ENCODE measurements at regions not wholly inside any gene's neighbourhood (a gene's known extent, or its start where the extent isn't known, plus 50 kb on each side); places are given as distances from the start of the nearest gene placed in this dataset.

GRCh38 chr1:59017501-59018231 lies 233.8 kb upstream of the JUN start:
- in situ Hi-C loops (cut with HindIII; ENCODE audit: low pct_unique_long_range_greater_than_20kb, low sequenced_read_pairs): no loop called here
- DNase-seq (ENCODE audit: low read depth, low spot score): no peak

GRCh38 chr1:59018446-59018845 lies 234.6 kb upstream of the JUN start:
- in situ Hi-C loops (cut with HindIII; ENCODE audit: low pct_unique_long_range_greater_than_20kb, low sequenced_read_pairs): no loop called here
- no peak for DNase-seq (ENCODE audit: low read depth, low spot score)

- in situ Hi-C loops (cut with HindIII; ENCODE audit: low pct_unique_long_range_greater_than_20kb, low sequenced_read_pairs): no loop called here
- no peak for DNase-seq (ENCODE audit: low read depth, low spot score)
These were observed 235.0 kb upstream of the JUN start for GRCh38 chr1:59018860-59019259.

- in situ Hi-C loops (cut with HindIII; ENCODE audit: low pct_unique_long_range_greater_than_20kb, low sequenced_read_pairs): no loop called here
- DNase-seq (ENCODE audit: low read depth, low spot score): peak; percentile 5
These were observed 236.5 kb upstream of the JUN start for GRCh38 chr1:59020151-59020997.

- in situ Hi-C loops (cut with HindIII; ENCODE audit: low pct_unique_long_range_greater_than_20kb, low sequenced_read_pairs): no loop called here
- no peak for DNase-seq (ENCODE audit: low read depth, low spot score)
These were observed 238.4 kb upstream of the JUN start for GRCh38 chr1:59022199-59022598.

GRCh38 chr1:59022799-59023198 lies 239.0 kb upstream of the JUN start:
- DNase-seq (ENCODE audit: low read depth, low spot score): no peak
- in situ Hi-C loops (cut with HindIII; ENCODE audit: low pct_unique_long_range_greater_than_20kb, low sequenced_read_pairs): no loop called here

GRCh38 chr1:59025201-59025600 lies 241.4 kb upstream of the JUN start:
- DNase-seq (ENCODE audit: low read depth, low spot score): no peak
- in situ Hi-C loops (cut with HindIII; ENCODE audit: low pct_unique_long_range_greater_than_20kb, low sequenced_read_pairs): no loop called here

GRCh38 chr1:59025898-59026426 lies 242.1 kb upstream of the JUN start:
- in situ Hi-C loops (cut with HindIII; ENCODE audit: low pct_unique_long_range_greater_than_20kb, low sequenced_read_pairs): no loop called here
- no peak for DNase-seq (ENCODE audit: low read depth, low spot score)

GRCh38 chr1:59026472-59026948 lies 242.7 kb upstream of the JUN start:
- in situ Hi-C loops (cut with HindIII; ENCODE audit: low pct_unique_long_range_greater_than_20kb, low sequenced_read_pairs): no loop called here
- DNase-seq (ENCODE audit: low read depth, low spot score): no peak

GRCh38 chr1:59027177-59027576 lies 243.3 kb upstream of the JUN start:
- in situ Hi-C loops (cut with HindIII; ENCODE audit: low pct_unique_long_range_greater_than_20kb, low sequenced_read_pairs): no loop called here
- DNase-seq (ENCODE audit: low read depth, low spot score): no peak

- in situ Hi-C loops (cut with HindIII; ENCODE audit: low pct_unique_long_range_greater_than_20kb, low sequenced_read_pairs): no loop called here
- no peak for DNase-seq (ENCODE audit: low read depth, low spot score)
These were observed 244.2 kb upstream of the JUN start for GRCh38 chr1:59028048-59028447.

- no peak for DNase-seq (ENCODE audit: low read depth, low spot score)
These were observed 245.7 kb upstream of the JUN start for GRCh38 chr1:59029411-59030167.

GRCh38 chr1:59032228-59032627 lies 248.4 kb upstream of the JUN start:
- no peak for DNase-seq (ENCODE audit: low read depth, low spot score)
- in situ Hi-C loops (cut with HindIII; ENCODE audit: low pct_unique_long_range_greater_than_20kb, low sequenced_read_pairs): no loop called here

More at GRCh38 chr1:59029411-59030167, 245.7 kb upstream of the JUN start:
- in situ Hi-C loops (cut with HindIII; ENCODE audit: low pct_unique_long_range_greater_than_20kb, low sequenced_read_pairs): no loop called here

GRCh38 chr1:59033761-59034160 lies 249.9 kb upstream of the JUN start:
- DNase-seq (ENCODE audit: low read depth, low spot score): no peak

GRCh38 chr1:59034925-59035324 lies 251.1 kb upstream of the JUN start:
- in situ Hi-C loops (cut with HindIII; ENCODE audit: low pct_unique_long_range_greater_than_20kb, low sequenced_read_pairs): no loop called here
- DNase-seq (ENCODE audit: low read depth, low spot score): no peak

More at GRCh38 chr1:59033761-59034160, 249.9 kb upstream of the JUN start:
- in situ Hi-C loops (cut with HindIII; ENCODE audit: low pct_unique_long_range_greater_than_20kb, low sequenced_read_pairs): no loop called here

GRCh38 chr1:59039551-59039950 lies 255.7 kb upstream of the JUN start:
- in situ Hi-C loops (cut with HindIII; ENCODE audit: low pct_unique_long_range_greater_than_20kb, low sequenced_read_pairs): no loop called here
- DNase-seq (ENCODE audit: low read depth, low spot score): no peak

- DNase-seq (ENCODE audit: low read depth, low spot score): no peak
- in situ Hi-C loops (cut with HindIII; ENCODE audit: low pct_unique_long_range_greater_than_20kb, low sequenced_read_pairs): no loop called here
These were observed 256.4 kb upstream of the FGGY start for GRCh38 chr1:59040486-59040885.
